Epithelial cell of esophagus (primary cell): ENCODE measurements at regions not wholly inside any gene's neighbourhood (a gene's known extent, or its start where the extent isn't known, plus 50 kb on each side); places are given as distances from the start of the nearest gene placed in this dataset.

Experiments
- DNase-seq: peaks from one replicate; pipeline ENCODE4 v3.0.0; 2010; ENCODE audit warnings: low read depth
- H3K4me3 ChIP-seq: 2 replicates; pipeline ENCODE4 v1.5.1; 2011; ENCODE audit warnings: mild to moderate bottlenecking, low read length, control low read depth
- CTCF ChIP-seq: IDR thresholded peaks from 2 replicates; pipeline ENCODE4 v1.5.1; 2011; ENCODE audit warnings: low read depth, mild to moderate bottlenecking, low read length, control low read depth, inconsistent platforms; ENCODE audit not compliant: insufficient read depth; ENCODE audit errors: missing control alignments

- DNase-seq: peak; percentile 42
- no peak overlapping the region for H3K4me3 ChIP-seq
- TF ChIP-seq CTCF: no peak
Observed at GRCh38 chr20:6857927-6858326, 90.4 kb downstream of the BMP2 start.

- DNase-seq: no peak
- no peak for TF ChIP-seq CTCF
- no peak overlapping the region for H3K4me3 ChIP-seq
Observed at GRCh38 chr20:6863355-6863754, 95.9 kb downstream of the BMP2 start.

GRCh38 chr20:6863798-6864201 lies 96.3 kb downstream of the BMP2 start:
- DNase-seq: no peak
- no peak overlapping the region for H3K4me3 ChIP-seq
- TF ChIP-seq CTCF: no peak

- no peak overlapping the region for H3K4me3 ChIP-seq
- no peak for TF ChIP-seq CTCF
- DNase-seq: no peak
Observed at GRCh38 chr20:6864740-6865139, 97.3 kb downstream of the BMP2 start.

GRCh38 chr20:6866741-6867140 lies 99.3 kb downstream of the BMP2 start:
- no peak for TF ChIP-seq CTCF
- no peak for DNase-seq

GRCh38 chr20:6868861-6869260 lies 101.4 kb downstream of the BMP2 start:
- DNase-seq: no peak
- H3K4me3 ChIP-seq: no peak overlapping the region
- no peak for TF ChIP-seq CTCF

More at GRCh38 chr20:6866741-6867140, 99.3 kb downstream of the BMP2 start:
- H3K4me3 ChIP-seq: no peak overlapping the region

GRCh38 chr20:6870559-6870958 lies 103.1 kb downstream of the BMP2 start:
- DNase-seq: no peak
- H3K4me3 ChIP-seq: no peak overlapping the region
- TF ChIP-seq CTCF: no peak
